Keratinocyte (primary cell): ENCODE measurements at regions not wholly inside any gene's neighbourhood (a gene's known extent, or its start where the extent isn't known, plus 50 kb on each side); places are given as distances from the start of the nearest gene placed in this dataset.

Experiments
- EZH2 ChIP-seq: IDR thresholded peaks from one replicate; pipeline ENCODE4 v1.6.1; 2012; ENCODE audit warnings: inconsistent platforms, mild to moderate bottlenecking, low read length, moderate library complexity
- TF ChIP-seq, protein P1 (sequence below), 3 experiments: IDR thresholded peaks in 1 of 3; conservative IDR thresholded peaks in 1 of 3; optimal IDR thresholded peaks in 1 of 3; 2 replicates in 2 of 3; 3 replicates in 1 of 3; pipeline versions ENCODE3 to v1.5.1; 2011; ENCODE audit warnings: low read length in 3 of 3, mild to moderate bottlenecking in 3 of 3, moderate library complexity in 2 of 3, control low read depth in 1 of 3, inconsistent platforms in 1 of 3; ENCODE audit not compliant: insufficient read depth in 2 of 3; ENCODE audit errors: extremely low read depth in 1 of 3

DNA sequence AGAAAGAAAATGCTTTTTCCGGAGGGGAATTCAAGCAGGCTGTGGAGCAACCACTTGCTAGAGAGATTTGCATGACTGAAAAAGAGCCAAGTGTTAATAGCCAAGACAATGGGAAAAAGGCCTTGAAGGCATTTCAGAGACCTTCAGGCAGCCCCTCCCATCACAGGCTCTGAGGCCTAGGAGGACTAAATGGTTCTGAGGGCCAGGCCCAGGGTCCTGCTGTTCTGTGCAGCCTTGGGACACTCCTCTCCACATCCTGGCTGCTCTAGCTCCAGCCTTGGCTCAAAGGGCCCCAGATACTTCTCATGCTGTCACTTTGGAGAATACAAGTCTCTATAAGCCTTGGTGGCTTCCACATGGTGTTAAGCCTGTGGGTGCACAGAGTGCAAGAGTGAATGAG is 81.8 kb downstream of the B3GNT2 start:
- TF ChIP-seq, protein P1, sequence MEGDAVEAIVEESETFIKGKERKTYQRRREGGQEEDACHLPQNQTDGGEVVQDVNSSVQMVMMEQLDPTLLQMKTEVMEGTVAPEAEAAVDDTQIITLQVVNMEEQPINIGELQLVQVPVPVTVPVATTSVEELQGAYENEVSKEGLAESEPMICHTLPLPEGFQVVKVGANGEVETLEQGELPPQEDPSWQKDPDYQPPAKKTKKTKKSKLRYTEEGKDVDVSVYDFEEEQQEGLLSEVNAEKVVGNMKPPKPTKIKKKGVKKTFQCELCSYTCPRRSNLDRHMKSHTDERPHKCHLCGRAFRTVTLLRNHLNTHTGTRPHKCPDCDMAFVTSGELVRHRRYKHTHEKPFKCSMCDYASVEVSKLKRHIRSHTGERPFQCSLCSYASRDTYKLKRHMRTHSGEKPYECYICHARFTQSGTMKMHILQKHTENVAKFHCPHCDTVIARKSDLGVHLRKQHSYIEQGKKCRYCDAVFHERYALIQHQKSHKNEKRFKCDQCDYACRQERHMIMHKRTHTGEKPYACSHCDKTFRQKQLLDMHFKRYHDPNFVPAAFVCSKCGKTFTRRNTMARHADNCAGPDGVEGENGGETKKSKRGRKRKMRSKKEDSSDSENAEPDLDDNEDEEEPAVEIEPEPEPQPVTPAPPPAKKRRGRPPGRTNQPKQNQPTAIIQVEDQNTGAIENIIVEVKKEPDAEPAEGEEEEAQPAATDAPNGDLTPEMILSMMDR (optimal IDR thresholded peaks at IDR 0.05 in 1 of 3, IDR thresholded peaks at IDR 0.05 in 1 of 3, conservative IDR thresholded peaks at IDR 0.05 in 1 of 3; ENCODE audit: extremely low read depth in 1 of 3, insufficient read depth in 2 of 3, low read length in 3 of 3) = no peak
- no peak for TF ChIP-seq EZH2
